ENCODE measurements at regions not wholly inside any gene's neighbourhood (a gene's known extent, or its start where the extent isn't known, plus 50 kb on each side); places are given as distances from the start of the nearest gene placed in this dataset.

GRCh38 chr10:31625566-31625965, 303.1 kb downstream of the ARHGAP12 start:
- Histone ChIP-seq H3K79me2 (replicated peaks; ENCODE audit: insufficient read depth) (no peaks in the 10 kb centered on the region), H3K4me2 (no peak overlapping the region), H3K4me3 (no peak overlapping the region), H3K9me2 (ENCODE audit: insufficient read depth) (peaks cover 12% of the 10 kb centered on the region), H3K4me1 (ENCODE audit: insufficient read depth) (no peaks in the 10 kb centered on the region), H3K36me3 (ENCODE audit: insufficient read depth) (peaks cover 6% of the 10 kb centered on the region; the same call in 1 of the 2 replicates), H3K27ac (ENCODE audit: low read depth) (no peak overlapping the region), H2AFZ (no peak overlapping the region), H4K20me1 (replicated peaks; ENCODE audit: insufficient read depth) (no peaks in the 10 kb centered on the region), H3F3A (replicated peaks; ENCODE audit: low read depth) (no peaks in the 10 kb centered on the region), H3K27me3 (ENCODE audit: insufficient read depth) (no peaks in the 10 kb centered on the region)
- peaks cover 25% of the 10 kb centered on the region; the same call in 2 of the 3 replicates for H3K36me3 Mint-ChIP-seq (ENCODE audit: low read depth)
- peaks cover 6% of the 10 kb centered on the region; the same call in 1 of the 3 replicates for H3K4me1 Mint-ChIP-seq
- no peak overlapping the region for H3K27ac Mint-ChIP-seq
- no peak for ATAC-seq
- DNase-seq (ENCODE audit: low spot score): no peak
- TF ChIP-seq STAT1 (IDR thresholded peaks at IDR 0.05; ENCODE audit: unreplicated experiment) (no peak), ZNF331 (CRISPR knock-in tag; IDR thresholded peaks at IDR 0.05; ENCODE audit: low read depth) (no peak), ETS1 (IDR thresholded peaks at IDR 0.05) (no peak), REST (IDR thresholded peaks at IDR 0.05; ENCODE audit: unreplicated experiment) (no peak), POLR2AphosphoS5 (IDR thresholded peaks at IDR 0.05; ENCODE audit: low read depth) (no peak), CTCF (conservative IDR thresholded peaks at IDR 0.05; ENCODE audit: low read depth in 2 of 2) (no peak), EZH2phosphoT487 (IDR thresholded peaks at IDR 0.05; ENCODE audit: unreplicated experiment) (no peak), ZNF114 (CRISPR knock-in tag; IDR thresholded peaks at IDR 0.05) (no peak), CREB1 (CRISPR knock-in tag; IDR thresholded peaks at IDR 0.05; ENCODE audit: low read depth) (no peak), EZH2 (IDR thresholded peaks at IDR 0.05; ENCODE audit: low read depth, unreplicated experiment) (no peak), ZNF462 (CRISPR knock-in tag; IDR thresholded peaks at IDR 0.05) (no peak), JUNB (IDR thresholded peaks at IDR 0.05; ENCODE audit: unreplicated experiment) (no peak), NANOG (IDR thresholded peaks at IDR 0.05; ENCODE audit: borderline replicate concordance) (no peak)
- no peaks in the 10 kb centered on the region for H3K27me3 Mint-ChIP-seq (ENCODE audit: insufficient read depth, low read depth, poor library complexity)
- H3K4me3 Mint-ChIP-seq: no peak overlapping the region
- H3K9me3 Mint-ChIP-seq: peaks cover 31% of the 10 kb centered on the region

All from GM23338 (cell line).